ENCODE measurements at regions not wholly inside any gene's neighbourhood (a gene's known extent, or its start where the extent isn't known, plus 50 kb on each side); places are given as distances from the start of the nearest gene placed in this dataset.

GRCh38 chr17:53912117-53912516 is 89.4 kb downstream of the KIF2B start:
- TF ChIP-seq CTCF (IDR thresholded peaks at IDR 0.05 in 2 of 3, conservative IDR thresholded peaks at IDR 0.05 in 1 of 3; ENCODE audit: borderline replicate concordance in 1 of 3, insufficient read depth in 1 of 3, low read depth in 2 of 3, low read length in 2 of 3) (no peak), TCF7L2 (IDR thresholded peaks at IDR 0.05; ENCODE audit: borderline replicate concordance, extremely low read depth, insufficient read depth, insufficient read length) (no peak), ZFX (IDR thresholded peaks at IDR 0.05) (no peak), CEBPB (IDR thresholded peaks at IDR 0.05; ENCODE audit: low read depth) (no peak), MAX (IDR thresholded peaks at IDR 0.05) (no peak), POLR2A (IDR thresholded peaks at IDR 0.05; ENCODE audit: borderline replicate concordance, extremely low read depth, insufficient read depth, insufficient read length) (no peak), CBX3 (IDR thresholded peaks at IDR 0.05; ENCODE audit: low read depth) (no peak)
